ENCODE measurements at regions not wholly inside any gene's neighbourhood (a gene's known extent, or its start where the extent isn't known, plus 50 kb on each side); places are given as distances from the start of the nearest gene placed in this dataset.

GRCh38 chr17:71107136-71107535, 937.8 kb downstream of the KCNJ2 start:
- no peak for TF ChIP-seq RAD21 (conservative IDR thresholded peaks at IDR 0.05 in 1 of 2, IDR thresholded peaks at IDR 0.05 in 1 of 2)
- no peak for TF ChIP-seq POLR2A (IDR thresholded peaks at IDR 0.05; ENCODE audit: low read length)
- no peak for TF ChIP-seq CTCF (IDR thresholded peaks at IDR 0.05)
- no peak for TF ChIP-seq EHF (CRISPR knock-in tag; IDR thresholded peaks at IDR 0.05)
